Breast epithelium (tissue), 3 donors: ENCODE measurements at regions not wholly inside any gene's neighbourhood (a gene's known extent, or its start where the extent isn't known, plus 50 kb on each side); places are given as distances from the start of the nearest gene placed in this dataset.

Source experiments
- CTCF ChIP-seq, 3 donors: fragments of 450-650 bp; IDR thresholded peaks; one replicate each; pipeline ENCODE4 v1.5.1; 2016 to 2017; ENCODE audit warnings: antibody characterized with exemption in 3 of 3, mild to moderate bottlenecking in 3 of 3, moderate library complexity in 3 of 3
- POLR2A ChIP-seq: fragments of 450-650 bp; IDR thresholded peaks from one replicate; pipeline ENCODE4 v1.6.1; 2016; ENCODE audit warnings: antibody characterized with exemption, mild to moderate bottlenecking, moderate library complexity
- POLR2AphosphoS5 ChIP-seq, 3 donors: sonication (generic); formaldehyde crosslinking; IDR thresholded peaks; one replicate each; pipeline ENCODE4 v1.6.1; 2017; ENCODE audit warnings: antibody characterized with exemption in 3 of 3

GRCh38 chr2:63676135-63676534 lies 87.4 kb downstream of the MDH1 start:
- TF ChIP-seq POLR2AphosphoS5 (IDR thresholded peaks at IDR 0.05), result no peak
- no peak for TF ChIP-seq CTCF (IDR thresholded peaks at IDR 0.05)
- no peak for TF ChIP-seq POLR2A
